ENCODE measurements at regions not wholly inside any gene's neighbourhood (a gene's known extent, or its start where the extent isn't known, plus 50 kb on each side); places are given as distances from the start of the nearest gene placed in this dataset.
"Not testable (repeated sequence)": the region's sequence is repeated elsewhere in the genome, so short reads cannot be mapped to it uniquely, and the experiment has no call there.

DNA sequence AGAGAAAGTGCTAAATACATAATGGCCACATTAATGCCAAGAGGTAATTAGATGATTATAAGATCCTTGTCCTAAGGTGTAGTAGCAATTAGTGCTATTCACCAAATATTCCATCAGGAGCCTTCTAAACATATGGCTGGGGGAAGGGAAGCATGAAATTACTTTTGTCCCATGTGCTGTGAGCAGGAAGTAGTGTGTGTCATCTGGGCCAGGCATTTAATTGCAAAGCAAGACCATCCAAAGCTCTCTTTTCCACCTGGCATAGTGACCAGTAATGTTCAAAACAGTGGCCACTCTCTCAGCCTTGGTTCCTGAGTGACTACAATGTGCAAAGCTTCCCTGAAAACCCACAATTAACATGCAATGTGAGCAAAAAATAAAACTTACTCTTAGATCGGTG is 144.2 kb upstream of the FAM241A start:
- peak; percentile 22 for DNase-seq

DNA sequence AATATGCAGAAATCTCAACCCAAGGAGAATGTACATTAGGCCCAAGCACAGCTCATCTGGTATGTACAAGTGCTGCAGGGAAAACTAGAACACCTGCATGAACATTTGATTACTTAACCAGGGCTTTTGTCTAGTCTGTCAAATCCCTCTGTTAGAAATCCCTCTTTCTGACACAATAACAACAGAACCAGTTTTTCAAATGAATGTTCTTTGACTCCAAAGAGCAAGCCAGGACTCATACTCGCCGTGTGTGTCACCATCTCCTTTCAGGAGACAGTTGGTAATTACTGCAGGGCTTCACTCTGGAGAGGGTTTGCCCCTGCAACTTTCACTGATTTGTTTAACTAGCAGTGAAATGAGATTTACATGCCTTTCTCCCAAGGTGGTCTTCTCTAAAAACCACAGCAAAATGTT is 143.0 kb upstream of the FAM241A start:
- no peak for DNase-seq

DNA sequence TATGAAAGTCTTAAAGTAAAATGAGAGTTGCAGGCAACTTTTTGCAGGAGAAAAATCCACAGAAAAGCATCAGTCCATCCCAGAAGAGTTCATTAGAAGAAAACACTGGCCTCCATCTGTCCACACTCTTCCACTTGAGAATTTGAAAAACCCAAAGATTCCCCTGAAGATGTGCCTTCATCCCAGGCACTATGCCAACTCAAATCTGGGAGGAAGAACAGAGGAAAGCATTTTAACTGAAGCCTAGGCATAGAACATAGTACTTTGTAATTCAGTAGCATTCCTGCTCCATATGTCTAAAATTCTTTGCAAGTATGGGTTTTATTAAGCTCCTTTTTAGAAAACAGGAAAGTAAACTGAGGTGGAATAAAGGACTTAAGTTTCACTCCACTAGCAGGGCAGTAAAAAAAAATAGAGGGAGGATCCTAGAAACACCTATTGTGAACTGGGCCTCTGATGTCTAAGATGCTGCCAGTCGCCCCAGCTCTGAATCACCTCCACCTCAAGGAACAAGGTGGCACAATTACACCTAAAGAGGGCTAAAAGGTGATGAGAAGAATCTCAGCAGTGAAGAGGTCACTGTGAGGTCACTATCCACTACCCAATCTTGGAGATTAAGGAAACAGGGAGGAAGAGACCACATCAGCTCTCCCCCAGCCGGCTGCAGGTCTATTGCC is 141.9 kb upstream of the FAM241A start:
- no peak for DNase-seq

DNA sequence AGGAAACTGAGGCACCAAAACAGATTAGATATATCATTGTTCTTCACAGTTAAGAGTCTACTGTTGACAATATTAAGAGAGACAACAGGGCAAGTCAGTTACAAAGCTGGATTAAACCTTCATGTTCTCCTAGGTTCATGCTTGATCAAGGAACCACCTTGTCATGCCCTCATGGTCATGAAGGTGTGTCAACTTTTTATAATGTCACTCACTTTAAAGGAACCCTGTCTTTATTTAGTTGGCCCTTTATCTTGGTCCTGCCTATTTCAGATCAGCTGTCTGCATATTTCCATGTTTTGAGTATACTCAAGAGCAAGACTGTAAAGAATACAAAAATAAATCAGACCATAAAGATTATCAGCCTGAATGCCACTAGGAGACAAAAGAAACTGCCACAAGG is 140.2 kb upstream of the FAM241A start:
- DNase-seq, result no peak

DNA sequence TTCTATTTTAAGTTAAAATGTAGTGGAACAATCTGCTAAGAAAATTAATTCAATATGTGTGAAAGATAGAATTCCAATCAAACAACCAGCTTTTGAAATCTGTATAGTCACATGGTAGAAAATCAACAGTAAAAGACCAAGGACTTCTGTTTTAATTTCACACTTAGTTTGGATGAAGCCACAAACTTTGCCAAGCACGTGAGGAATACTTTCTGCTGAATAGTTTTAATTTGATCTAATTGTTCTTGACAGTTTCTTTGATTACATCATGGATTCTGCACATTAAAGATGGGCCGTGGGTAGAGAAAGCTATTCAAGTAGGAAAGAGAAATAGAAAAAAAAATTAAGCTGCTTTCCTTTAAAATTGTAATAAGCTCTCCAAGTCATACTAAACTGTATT is 137.9 kb upstream of the FAM241A start:
- DNase-seq, result no peak

DNA sequence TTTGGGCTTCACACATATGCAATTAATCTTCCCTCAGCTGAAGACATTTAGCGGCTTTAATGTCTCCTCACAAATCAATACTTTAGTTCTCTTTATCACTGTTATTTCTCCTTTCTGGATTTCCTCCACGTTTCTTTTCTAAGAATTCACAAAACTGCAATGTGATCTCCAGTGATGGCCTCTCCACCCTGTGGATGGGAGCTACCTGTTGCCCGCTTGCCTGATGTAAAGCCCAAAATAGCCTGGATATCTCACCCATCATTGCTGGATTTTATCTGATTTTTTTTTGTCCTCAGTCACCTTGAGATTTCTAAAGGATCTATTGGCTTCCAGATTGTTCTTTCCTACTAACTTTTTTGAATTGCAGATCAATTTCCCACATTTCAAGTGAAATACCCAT is 129.3 kb upstream of the FAM241A start:
- DNase-seq, result no peak

DNA sequence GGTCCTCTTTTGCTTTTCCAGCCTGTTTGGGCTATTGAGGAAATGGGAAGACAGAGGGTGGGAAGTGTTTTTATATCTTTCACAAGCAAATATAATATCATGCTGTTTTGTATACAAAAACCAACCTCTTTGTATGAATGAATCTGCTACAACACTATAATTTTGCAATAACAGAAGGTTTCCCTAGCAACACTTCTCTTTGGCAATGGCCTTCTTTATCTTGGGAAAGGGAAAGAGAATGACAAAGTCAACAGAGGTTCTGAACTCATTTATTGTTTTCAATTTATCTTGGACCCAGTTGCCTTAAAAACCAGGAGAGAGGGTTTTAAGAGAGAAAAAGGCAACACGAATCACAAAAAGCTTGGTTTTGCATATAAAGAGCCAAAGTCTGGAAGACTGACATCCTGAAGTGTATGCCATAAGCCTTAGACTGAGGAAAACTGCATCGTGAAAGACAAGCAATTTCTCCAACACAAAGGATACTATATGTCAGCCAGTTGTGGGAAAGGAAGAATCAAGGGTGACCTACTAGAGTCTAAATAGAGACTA is 121.8 kb upstream of the FAM241A start:
- no peak for DNase-seq

DNA sequence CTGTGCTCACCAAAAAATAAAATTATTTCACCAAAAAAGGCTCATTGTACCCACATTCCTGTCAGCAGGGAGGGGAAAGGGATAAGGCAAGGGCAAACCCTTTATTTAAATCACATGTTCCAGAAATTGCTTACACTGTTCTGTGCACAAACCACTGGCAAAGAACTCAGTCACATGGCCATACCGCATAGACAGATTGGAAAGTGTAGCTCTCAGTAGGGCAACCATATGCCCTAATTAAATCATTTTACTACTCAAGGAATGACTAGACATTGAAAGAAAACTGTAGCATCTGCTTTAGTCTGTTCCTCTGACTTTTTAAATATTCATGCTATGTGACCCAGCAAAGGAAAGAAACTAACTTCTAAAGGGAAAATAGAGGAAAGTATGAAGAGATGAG is 119.2 kb upstream of the FAM241A start:
- DNase-seq, result no peak

DNA sequence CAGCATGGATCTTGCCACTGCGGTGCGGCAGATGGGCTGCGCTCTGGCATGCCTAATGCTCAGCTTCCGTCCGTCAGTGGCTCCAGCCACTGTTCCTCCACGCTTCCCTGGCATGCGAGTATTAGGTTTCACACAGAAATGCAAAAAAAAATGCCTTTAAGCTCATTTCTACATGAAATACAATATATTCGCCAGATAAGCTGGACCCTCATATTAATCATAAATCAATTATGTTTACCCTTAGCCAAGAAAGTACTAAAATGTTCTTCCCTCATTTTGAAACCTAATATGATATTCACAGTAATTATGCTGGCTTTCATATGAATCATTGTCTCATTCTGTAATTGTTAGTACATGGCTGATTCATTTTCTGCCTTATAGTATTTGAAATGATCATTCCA is 115.5 kb upstream of the FAM241A start:
- DNase-seq, result no peak

DNA sequence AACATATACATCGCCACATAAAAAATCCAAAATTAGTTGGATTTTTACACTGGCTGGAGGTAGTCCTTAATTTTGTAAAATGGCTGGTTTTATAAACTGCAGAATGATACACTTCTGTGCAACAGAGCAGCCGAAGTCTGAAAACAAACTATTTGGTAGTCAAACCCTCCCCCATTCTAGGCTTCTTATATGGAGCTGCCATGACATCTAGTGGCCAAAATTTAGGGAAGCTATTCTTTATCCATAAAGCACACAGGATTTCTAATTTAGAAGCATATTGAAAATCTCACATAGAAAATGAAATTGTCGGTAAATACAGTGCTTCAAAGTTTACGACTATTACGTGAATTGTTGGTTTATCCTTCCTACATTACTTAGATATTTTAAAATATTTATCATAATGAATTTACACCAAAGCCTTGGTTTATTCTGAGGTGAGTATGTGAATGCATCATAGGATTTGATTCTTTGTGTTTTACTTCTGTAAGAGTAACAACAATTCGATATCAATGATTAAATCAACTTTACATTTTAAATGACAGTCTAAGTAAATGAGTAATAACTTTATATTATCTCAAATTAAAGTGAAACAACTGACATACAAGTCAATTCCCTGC is 113.4 kb upstream of the FAM241A start:
- DNase-seq, result peak; percentile 56

DNA sequence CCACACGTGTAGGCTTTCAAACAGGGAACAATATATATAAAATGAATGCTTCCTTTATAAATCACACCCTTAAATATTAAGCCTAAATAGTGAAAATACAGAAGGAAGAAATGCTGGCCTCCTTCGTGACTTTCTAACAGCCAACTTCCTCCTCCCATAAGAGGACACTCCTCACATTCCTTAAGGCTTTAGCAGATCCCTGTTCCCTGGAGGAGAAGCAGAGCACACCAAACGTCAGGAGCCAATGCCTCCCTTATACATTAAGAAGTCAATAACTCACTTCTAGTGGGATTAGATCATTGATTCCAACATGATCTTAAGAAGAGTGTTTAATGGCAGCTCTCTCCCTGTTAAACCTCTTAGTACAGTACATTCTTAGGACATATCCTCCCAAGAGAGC is 108.4 kb upstream of the FAM241A start:
- DNase-seq, result no peak

DNA sequence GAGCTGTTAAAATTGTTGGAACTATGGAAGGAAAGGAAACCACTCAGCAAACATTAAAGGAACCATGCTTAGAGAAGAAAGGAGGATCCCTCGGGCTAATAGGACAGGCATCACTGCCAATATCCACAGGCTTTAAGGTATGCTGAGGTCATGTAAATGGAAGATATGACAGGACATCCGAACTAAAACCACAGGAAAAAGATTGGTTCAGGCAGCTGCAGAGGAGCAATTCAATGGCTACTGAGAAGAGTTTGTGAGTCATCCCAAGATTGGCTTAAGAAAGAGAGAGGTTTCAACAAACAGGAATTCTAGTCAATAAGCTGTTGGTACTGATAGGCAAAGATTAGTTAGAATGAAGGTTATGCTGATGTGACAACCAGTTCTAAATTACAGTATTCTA is 106.4 kb upstream of the FAM241A start:
- DNase-seq, result no peak

DNA sequence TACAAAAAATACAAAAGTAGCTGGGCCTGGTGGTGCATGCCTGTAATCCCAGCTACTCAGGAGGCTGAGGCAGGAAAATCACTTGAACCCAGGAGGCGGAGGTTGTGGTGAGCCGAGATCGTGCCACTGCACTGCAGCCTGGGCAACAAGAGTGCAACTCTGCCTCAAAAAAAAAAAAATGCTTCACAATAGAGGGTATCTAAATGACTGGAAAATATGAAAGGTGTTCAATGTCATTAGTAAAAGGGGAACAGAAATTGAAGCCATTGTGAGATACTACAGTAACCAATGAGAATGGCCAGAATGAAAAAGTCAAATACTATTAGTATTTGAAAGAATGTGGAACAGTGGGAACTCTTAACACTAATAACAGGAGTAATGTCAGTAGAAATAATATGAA is 96.1 kb upstream of the FAM241A start:
- DNase-seq, result not testable (repeated sequence)

DNA sequence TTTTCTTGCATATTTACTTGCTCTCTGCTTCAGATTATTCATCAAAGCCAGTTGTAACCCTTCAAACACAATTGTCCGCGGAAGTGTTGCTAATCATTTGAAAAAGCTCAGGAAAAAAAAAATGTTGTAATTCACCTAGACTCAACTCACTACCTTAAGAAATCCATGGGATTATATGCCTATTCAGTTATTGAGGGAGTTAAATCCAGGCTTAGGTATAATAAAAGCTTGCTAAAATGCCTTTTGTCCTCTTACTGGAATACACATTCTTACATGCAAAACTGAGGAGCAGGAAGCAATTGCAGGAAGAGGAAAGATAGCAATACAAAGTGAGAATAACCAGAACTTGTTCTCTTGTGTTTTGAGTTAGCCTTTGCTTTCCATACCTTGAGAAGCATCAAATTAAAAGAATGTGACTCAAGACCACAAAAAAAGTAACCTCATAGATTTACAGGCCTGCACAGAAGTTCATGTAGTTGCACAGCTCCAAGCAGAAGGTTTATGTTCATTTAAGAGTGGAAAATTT is 91.4 kb upstream of the FAM241A start:
- DNase-seq, result no peak

DNA sequence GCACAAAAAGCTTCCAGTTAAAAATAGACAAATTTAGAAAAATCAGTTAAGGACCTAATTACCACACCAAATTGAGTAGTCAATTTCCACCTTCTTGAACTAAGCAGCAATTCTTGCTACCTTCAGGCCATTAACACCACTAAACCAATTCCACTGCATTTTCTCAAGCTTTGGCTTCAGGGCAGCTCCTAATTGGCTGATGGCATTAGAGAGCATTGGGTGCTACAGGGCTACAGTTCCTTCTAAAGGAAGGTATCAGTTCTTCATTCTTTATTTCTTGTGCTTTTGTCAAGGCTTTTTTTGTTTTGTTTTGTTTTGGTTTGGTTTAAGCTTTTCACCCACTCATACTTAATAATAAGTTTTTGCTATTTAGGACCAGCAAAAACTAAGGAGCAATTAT is 90.2 kb upstream of the FAM241A start:
- DNase-seq, result no peak

DNA sequence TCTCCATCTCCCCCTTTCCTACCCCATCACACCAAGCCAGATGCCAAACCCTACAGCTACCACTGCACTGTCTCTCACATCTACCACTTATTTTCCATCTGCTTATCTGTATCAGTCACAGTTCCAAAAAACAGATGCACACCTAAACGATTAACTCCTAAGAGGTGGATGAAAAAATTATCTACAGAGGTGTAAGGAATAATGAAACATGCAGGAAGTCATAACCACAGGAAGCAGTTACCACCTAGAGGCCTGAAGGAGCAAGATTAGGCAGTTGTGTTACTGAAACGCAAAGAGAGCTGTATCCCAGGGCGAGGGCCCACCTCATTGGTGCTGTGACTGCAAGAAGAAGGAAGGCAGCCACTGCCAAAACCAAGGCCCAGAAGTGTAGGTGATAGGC is 87.8 kb upstream of the FAM241A start:
- DNase-seq, result no peak

DNA sequence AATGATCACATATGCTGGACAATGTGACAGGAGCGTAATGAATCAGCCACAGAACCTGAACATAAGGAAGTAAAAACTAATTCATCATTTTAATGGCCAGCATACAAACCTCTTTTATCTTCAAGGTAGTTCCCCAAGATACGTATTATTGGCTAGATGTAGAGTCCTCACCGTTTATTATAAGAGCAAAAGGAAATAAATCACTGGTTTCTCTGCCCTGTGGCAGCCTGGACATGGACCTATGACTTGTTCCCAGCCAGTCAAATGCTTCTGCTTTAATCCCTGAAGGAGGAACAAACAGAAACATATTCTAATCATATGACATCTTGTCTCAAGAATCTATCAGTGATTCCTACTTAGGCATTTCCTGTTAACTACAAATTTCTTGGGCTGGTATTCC is 86.8 kb upstream of the FAM241A start:
- no peak for DNase-seq

DNA sequence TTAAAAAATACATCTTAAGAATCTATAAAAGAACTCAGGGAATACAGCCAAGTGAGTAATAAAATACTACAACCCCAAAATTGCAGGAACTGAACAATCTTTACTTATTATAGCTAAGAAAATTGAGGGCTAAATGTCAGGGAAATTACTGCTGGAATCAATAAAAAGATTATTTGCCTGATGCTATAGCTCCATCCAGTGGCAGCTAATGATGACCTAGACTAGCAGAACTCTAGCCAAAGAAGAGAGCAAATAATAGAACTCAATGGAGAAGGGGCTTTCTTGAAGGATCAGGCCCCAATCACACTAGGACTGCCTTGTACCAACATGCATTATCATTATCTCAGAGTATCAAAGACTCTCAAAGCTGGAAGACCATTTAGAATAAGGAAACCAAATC is 85.0 kb upstream of the FAM241A start:
- DNase-seq, result no peak

DNA sequence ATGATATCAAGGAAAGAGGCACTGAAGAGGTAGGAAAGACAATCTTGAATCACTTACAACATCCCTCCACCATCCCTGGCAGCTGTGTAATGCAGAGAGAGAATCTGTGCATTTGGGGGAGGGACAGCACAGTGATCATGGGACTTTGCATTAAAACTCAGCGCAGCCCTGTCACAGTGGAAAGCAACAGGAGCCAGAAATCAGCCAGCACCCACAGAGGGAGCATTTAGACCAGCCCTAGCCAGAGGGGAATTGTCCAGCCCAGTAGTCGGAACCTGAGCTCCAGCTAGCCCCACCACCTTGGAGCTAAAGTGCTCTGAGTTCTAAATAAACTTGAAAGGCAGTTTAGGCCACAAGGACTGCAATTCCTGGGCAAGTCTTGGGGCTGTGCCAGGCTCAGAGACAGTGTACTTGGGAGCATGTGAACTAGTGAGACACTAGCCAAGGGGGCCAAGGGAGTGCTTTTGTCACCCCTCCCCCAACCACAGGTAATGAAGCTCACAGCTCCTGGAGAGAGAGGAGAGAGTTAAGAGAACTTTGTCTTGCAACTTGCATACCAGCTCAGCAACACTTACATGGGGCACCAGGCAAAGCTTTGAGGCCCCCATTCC is 83.9 kb upstream of the FAM241A start:
- DNase-seq, result no peak

DNA sequence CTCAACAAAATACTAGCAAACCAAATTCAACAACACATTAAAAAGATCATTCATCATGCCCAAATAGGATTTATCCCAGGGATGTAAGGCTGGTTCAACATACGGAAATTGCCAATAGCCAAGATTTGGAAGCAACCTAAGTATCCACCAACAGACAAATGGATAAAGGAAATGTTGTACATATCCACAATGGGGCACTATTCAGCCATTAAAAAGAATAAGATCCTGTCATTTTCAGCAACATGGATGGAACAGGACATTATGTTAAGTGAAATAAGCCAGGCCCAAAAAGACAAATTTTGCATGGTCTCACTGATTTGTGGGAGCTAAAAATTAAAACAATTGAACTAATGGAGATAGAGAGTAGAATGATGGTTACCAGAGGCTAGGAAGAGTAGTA is 82.0 kb upstream of the FAM241A start:
- no peak for DNase-seq

DNA sequence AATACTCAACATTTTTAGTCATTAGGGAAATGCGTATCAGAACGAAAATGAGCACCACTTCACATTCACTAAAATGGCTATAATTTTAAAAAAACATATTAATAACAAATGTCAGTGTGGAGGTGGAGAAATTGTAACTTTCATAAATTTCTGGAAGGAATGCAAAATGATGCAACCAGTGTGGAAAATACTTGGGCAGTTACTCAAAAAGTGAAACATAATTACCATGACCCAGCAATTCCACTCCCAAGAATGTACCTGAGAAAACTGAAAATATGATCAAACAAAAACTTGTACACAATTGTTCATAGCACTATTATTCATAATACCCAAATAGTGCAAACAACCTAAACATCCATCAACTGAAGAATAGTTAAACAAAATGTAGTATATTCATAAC is 76.1 kb upstream of the FAM241A start:
- DNase-seq, result no peak

DNA sequence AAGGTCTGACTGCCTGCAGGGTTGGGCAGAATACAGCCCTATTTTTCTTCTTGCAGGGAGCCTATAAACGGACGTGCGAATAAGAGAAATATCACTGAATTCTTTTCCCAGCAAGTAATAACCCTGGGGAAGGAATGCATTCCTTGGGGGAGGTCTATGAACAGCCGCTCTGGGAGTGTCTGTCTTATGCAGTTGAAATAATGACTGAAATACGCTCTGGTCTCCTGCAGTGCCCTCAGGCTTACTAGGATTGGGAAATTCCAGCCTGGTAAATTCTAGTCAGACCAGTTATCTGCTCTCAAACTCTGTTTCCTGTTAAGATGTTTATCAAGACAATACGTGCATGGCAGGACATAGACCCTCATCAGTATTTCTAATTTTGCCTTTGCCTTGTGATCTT is 72.1 kb upstream of the FAM241A start:
- no peak for DNase-seq

DNA sequence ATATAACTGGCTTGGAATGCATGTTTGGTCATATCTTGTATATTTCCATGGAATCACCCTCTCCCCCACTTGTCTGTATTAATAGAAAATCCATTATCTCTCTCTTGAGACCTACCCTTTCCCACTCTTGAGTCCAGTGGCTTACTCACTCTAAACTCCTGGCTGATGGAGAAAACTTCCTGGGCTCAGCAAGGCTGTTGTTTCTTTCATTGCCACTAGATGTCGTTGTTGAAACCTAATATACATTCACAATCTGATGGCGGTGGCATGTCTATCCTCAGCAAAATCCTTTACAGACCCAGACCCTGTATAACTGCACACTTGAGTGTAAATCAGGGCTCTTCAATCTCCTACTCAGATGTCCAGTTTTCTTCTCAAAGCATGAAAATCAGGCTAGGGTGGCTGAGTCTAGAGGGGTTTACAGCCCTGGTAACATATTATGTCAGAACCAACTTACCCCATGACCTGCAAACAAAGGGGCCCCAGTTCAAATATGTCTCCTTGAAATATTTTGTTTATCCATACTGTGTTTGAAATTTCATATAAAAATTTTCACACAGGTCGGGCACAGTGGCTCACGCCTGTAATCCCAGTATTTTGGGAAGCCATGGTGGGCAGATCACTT is 70.0 kb upstream of the FAM241A start:
- no peak for DNase-seq

Measured in muscle of arm (tissue), 1 donor.